NB4 (cell line): ENCODE measurements at regions not wholly inside any gene's neighbourhood (a gene's known extent, or its start where the extent isn't known, plus 50 kb on each side); places are given as distances from the start of the nearest gene placed in this dataset.

Source experiments
- MAX ChIP-seq: IDR thresholded peaks from 2 replicates; pipeline ENCODE4 v1.6.1; 2011; ENCODE audit warnings: low read depth, low read length
- MYC ChIP-seq: IDR thresholded peaks from 2 replicates; pipeline ENCODE4 v1.6.1; 2011; ENCODE audit warnings: low read depth, low read length
- POLR2A ChIP-seq: IDR thresholded peaks from 2 replicates; pipeline ENCODE4 v1.6.1; 2011; ENCODE audit warnings: mild to moderate bottlenecking; ENCODE audit not compliant: insufficient read length; ENCODE audit errors: extremely low read depth
- TF ChIP-seq, protein P1 (sequence below): IDR thresholded peaks from one replicate; pipeline ENCODE4 v1.5.1; 2012; ENCODE audit warnings: low read depth, low read length

GRCh38 chr5:171702135-171702770, 83.4 kb upstream of the SMIM23 start:
- TF ChIP-seq, protein P1, sequence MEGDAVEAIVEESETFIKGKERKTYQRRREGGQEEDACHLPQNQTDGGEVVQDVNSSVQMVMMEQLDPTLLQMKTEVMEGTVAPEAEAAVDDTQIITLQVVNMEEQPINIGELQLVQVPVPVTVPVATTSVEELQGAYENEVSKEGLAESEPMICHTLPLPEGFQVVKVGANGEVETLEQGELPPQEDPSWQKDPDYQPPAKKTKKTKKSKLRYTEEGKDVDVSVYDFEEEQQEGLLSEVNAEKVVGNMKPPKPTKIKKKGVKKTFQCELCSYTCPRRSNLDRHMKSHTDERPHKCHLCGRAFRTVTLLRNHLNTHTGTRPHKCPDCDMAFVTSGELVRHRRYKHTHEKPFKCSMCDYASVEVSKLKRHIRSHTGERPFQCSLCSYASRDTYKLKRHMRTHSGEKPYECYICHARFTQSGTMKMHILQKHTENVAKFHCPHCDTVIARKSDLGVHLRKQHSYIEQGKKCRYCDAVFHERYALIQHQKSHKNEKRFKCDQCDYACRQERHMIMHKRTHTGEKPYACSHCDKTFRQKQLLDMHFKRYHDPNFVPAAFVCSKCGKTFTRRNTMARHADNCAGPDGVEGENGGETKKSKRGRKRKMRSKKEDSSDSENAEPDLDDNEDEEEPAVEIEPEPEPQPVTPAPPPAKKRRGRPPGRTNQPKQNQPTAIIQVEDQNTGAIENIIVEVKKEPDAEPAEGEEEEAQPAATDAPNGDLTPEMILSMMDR: no peak
- TF ChIP-seq POLR2A: no peak
- no peak for TF ChIP-seq MAX
- no peak for TF ChIP-seq MYC
